ENCODE measurements at regions not wholly inside any gene's neighbourhood (a gene's known extent, or its start where the extent isn't known, plus 50 kb on each side); places are given as distances from the start of the nearest gene placed in this dataset.

DNA sequence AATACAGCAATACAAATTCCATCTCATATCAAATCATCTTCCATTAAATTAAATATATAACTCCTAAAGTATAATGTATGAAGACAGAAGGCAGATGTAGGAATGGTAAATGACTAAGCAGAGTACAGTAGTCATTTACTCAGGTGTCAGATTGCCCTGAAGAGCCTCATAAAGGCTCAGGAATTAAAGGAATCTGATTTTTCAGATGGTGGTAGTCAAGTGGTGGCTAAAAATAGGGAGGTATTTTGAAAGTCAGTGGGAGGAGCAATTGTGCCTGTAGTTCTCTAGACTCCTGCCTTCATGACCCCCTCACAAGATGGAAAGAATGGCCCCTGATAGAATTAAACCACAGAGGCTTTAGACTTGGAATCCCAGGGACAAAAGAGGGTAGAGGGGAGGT lies 142.7 kb upstream of the SYNPR start:
- Histone ChIP-seq H3K23me2 (ENCODE audit: low read depth, low read length) (no peaks in the 10 kb centered on the region), H2BK120ac (replicated peaks; ENCODE audit: low read depth, low read length) (no peak overlapping the region), H4K5ac (ENCODE audit: insufficient read length, low read depth, low read length) (no peak overlapping the region), H2AK5ac (ENCODE audit: low read depth, low read length) (no peak overlapping the region), H2AFZ (ENCODE audit: low read length) (no peak overlapping the region), H2BK20ac (ENCODE audit: low read length) (no peak overlapping the region), H2BK15ac (ENCODE audit: low read length) (no peak overlapping the region), H4K8ac (ENCODE audit: extremely low read depth, insufficient read depth, low read length) (no peak overlapping the region), H2BK12ac (ENCODE audit: low read depth, low read length) (no peak overlapping the region), H3K27ac (ENCODE audit: low read depth, low read length) (0 out of 2 replicates have a peak overlapping the region, but pooled peaks have one; percentile 47), H3K23ac (ENCODE audit: insufficient read length) (no peak overlapping the region), H3K4ac (replicated peaks; ENCODE audit: insufficient read length, low read depth, low read length) (no peak overlapping the region), H3K56ac (replicated peaks; ENCODE audit: insufficient read length, low read depth, low read length) (no peak overlapping the region), H3K18ac (ENCODE audit: extremely low read depth, low read length) (no peak overlapping the region), H3K4me1 (replicated peaks in 1 of 4; ENCODE audit: control insufficient read depth in 3 of 4, insufficient read depth in 4 of 4, low read length in 3 of 4) (peaks cover 0 to 15% (median 5%) of the 10 kb centered on the region in 4 experiments; a peak in 5 of 7 replicates), H2BK5ac (ENCODE audit: low read depth, low read length) (no peak overlapping the region), H3K79me2 (ENCODE audit: control insufficient read depth in 1 of 2, insufficient read depth in 2 of 2, low read length in 2 of 2) (no peaks in the 10 kb centered on the region), H4K20me1 (replicated peaks in 1 of 2; ENCODE audit: control insufficient read depth in 1 of 2, insufficient read depth in 2 of 2, low read length in 2 of 2) (no peaks in the 10 kb centered on the region), H3K9me3 (ENCODE audit: insufficient read depth in 2 of 2, low read depth in 1 of 2, low read length in 1 of 2) (peaks cover 0 to 3% of the 10 kb centered on the region in 2 experiments; a peak in 1 of 4 replicates), H3K9ac (replicated peaks in 1 of 4; ENCODE audit: extremely low read depth in 1 of 4, low read depth in 3 of 4, low read length in 3 of 4) (no peak overlapping the region), H3K14ac (ENCODE audit: insufficient read length) (no peak overlapping the region), H3K27me3 (replicated peaks in 1 of 4; ENCODE audit: control insufficient read depth in 3 of 4, extremely low read depth in 1 of 4, insufficient read depth in 3 of 4, low read length in 3 of 4) (no peaks in the 10 kb centered on the region), H4K91ac (replicated peaks; ENCODE audit: insufficient read length, low read length) (no peak overlapping the region), H3K36me3 (ENCODE audit: control insufficient read depth in 2 of 4, insufficient read depth in 4 of 4, low read length in 3 of 4) (no peaks in the 10 kb centered on the region), H3K79me1 (ENCODE audit: low read depth, low read length) (no peaks in the 10 kb centered on the region), H3K4me2 (ENCODE audit: insufficient read depth in 1 of 2, low read depth in 2 of 2, low read length in 2 of 2) (peak overlapping the region; percentile 12 to 29; a peak in 2 of 4 replicates), H3K4me3 (ENCODE audit: extremely low read depth in 1 of 4, insufficient read depth in 2 of 4, low read depth in 3 of 4, low read length in 4 of 4) (peak overlapping the region in 1 of 4 experiments; percentile 39; a peak in 1 of 8 replicates)
- FAIRE-seq (no peak), DNase-seq (ENCODE audit: low read depth in 1 of 2, low spot score in 2 of 2) (no peak)
- POLR2A ChIA-PET (ENCODE audit: partially characterized antibody): interaction anchor here (1.0 to 1.4 kb wide), 3 partner anchors 11 to 195 kb away, joined by 3 read pairs; no protein-coding TSS in a partner anchor
- CTCF ChIA-PET (ENCODE audit: partially characterized antibody): interaction anchor here (0.6 to 1.4 kb wide), 4 partner anchors 14 to 40 kb away, joined by 3 to 4 read pairs (median 3); no protein-coding TSS in a partner anchor
- TF ChIP-seq SIRT6 (IDR thresholded peaks at IDR 0.05; ENCODE audit: low read length): no peak
- no peak for TF ChIP-seq BACH1 (IDR thresholded peaks at IDR 0.05; ENCODE audit: low read length)
